ENCODE measurements at regions not wholly inside any gene's neighbourhood (a gene's known extent, or its start where the extent isn't known, plus 50 kb on each side); places are given as distances from the start of the nearest gene placed in this dataset.
A peak's percentile ranks its signal among the peaks of the same experiment; 100 is the strongest.

GRCh38 chr2:101617188-101617587 is 80.3 kb upstream of the MAP4K4 start:
- intact Hi-C loops (cut with DNase I) = no loop called here
- Histone ChIP-seq H3K4me1 (peaks cover 0 to 18% of the 10 kb centered on the region in 2 donors), H3K9me3 (no peaks in the 10 kb centered on the region), H3K27ac (no peak overlapping the region), H3K27me3 (peaks cover 0 to 9% of the 10 kb centered on the region in 2 donors), H3K36me3 (no peaks in the 10 kb centered on the region), H3K4me3 (no peak overlapping the region)
- DNase-seq (no peak), ATAC-seq (no peak)
- no peak for TF ChIP-seq CTCF (IDR thresholded peaks at IDR 0.05)

- TF ChIP-seq CTCF (IDR thresholded peaks at IDR 0.05) = no peak
- H3K4me3 ChIP-seq = no peak overlapping the region
- ATAC-seq (no peak), DNase-seq (no peak)
- H3K36me3 ChIP-seq = no peaks in the 10 kb centered on the region
- no peak overlapping the region for H3K27ac ChIP-seq
- intact Hi-C loops (cut with DNase I) = no loop called here
- no peaks in the 10 kb centered on the region for H3K9me3 ChIP-seq
- H3K27me3 ChIP-seq = peaks cover 0 to 9% of the 10 kb centered on the region in 2 donors
- H3K4me1 ChIP-seq = peaks cover 0 to 9% of the 10 kb centered on the region in 2 donors
Measured at GRCh38 chr2:101614127-101614759, 83.3 kb upstream of the MAP4K4 start.

GRCh38 chr2:101613056-101613704 is 84.3 kb upstream of the MAP4K4 start:
- Histone ChIP-seq H3K4me3 (no peak overlapping the region), H3K27me3 (peaks cover 0 to 9% of the 10 kb centered on the region in 2 donors), H3K27ac (no peak overlapping the region), H3K9me3 (no peaks in the 10 kb centered on the region), H3K36me3 (no peaks in the 10 kb centered on the region), H3K4me1 (no peaks in the 10 kb centered on the region)
- ATAC-seq (no peak), DNase-seq (peak in 2 of 4 donors; percentile 34 to 60)
- no peak for TF ChIP-seq CTCF (IDR thresholded peaks at IDR 0.05)
- intact Hi-C loops (cut with DNase I) = no loop called here

- no peak for TF ChIP-seq CTCF (IDR thresholded peaks at IDR 0.05)
Measured at GRCh38 chr2:101612019-101612418, 85.5 kb upstream of the MAP4K4 start.

GRCh38 chr2:101610750-101611315 is 86.7 kb upstream of the MAP4K4 start:
- no peak overlapping the region for H3K27ac ChIP-seq
- DNase-seq = no peak
- no peaks in the 10 kb centered on the region for H3K9me3 ChIP-seq
- intact Hi-C loops (cut with DNase I) = no loop called here
- no peak overlapping the region for H3K4me3 ChIP-seq
- no peaks in the 10 kb centered on the region for H3K27me3 ChIP-seq
- no peaks in the 10 kb centered on the region for H3K4me1 ChIP-seq
- ATAC-seq = no peak
- no peaks in the 10 kb centered on the region for H3K36me3 ChIP-seq
- TF ChIP-seq CTCF (IDR thresholded peaks at IDR 0.05) = no peak

More at GRCh38 chr2:101612019-101612418, 85.5 kb upstream of the MAP4K4 start:
- Histone ChIP-seq H3K9me3 (no peaks in the 10 kb centered on the region), H3K27me3 (no peaks in the 10 kb centered on the region), H3K36me3 (no peaks in the 10 kb centered on the region), H3K4me1 (no peaks in the 10 kb centered on the region), H3K27ac (no peak overlapping the region), H3K4me3 (no peak overlapping the region)
- ATAC-seq (no peak), DNase-seq (no peak)
- intact Hi-C loops (cut with DNase I) = no loop called here

Measured in left lung (tissue), 4 donors.